K562 (cell line): ENCODE measurements at regions not wholly inside any gene's neighbourhood (a gene's known extent, or its start where the extent isn't known, plus 50 kb on each side); places are given as distances from the start of the nearest gene placed in this dataset.

ENCODE experiments used
- ATAC-seq: fragments of 200-7000 bp; cut with Tn5 transposase; 3 replicates; pipeline ENCODE4 v1.9.1; 2020; ENCODE audit warnings: moderate library complexity
- BruUV-seq: library from RNA; stranded (reverse); fragments of 400-500 nt; replicated peaks from 2 replicates; lab custom pipeline; 2021; lab: Mats Ljungman, UMichigan
- CTCF ChIA-PET: fragments of 300-600 bp; formaldehyde crosslinking; extraction: SDS; loops from one replicate; lab custom pipeline; 2021; ENCODE audit warnings: low intra/inter-chr PET ratio; lab: Yijun Ruan, JAX
- POLR2A ChIA-PET: fragments of 300-600, 350-650 bp; sonication (Branson Sonifier 250); formaldehyde crosslinking; extraction: SDS; loops from one replicate; lab custom pipeline; 2021; ENCODE audit warnings: antibody characterized with exemption, inconsistent platforms; lab: Yijun Ruan, JAX
- DNase-seq, 4 experiments: peaks; one replicate each; pipeline versions ENCODE4 v3.0.0 to v3.0.0-alpha.2; 2011 to 2018; ENCODE audit warnings: low spot score in 3 of 4, mixed read lengths in 3 of 4; ENCODE audit errors: extremely low read depth in 1 of 4
- FAIRE-seq: peaks from 2 replicates; lab custom pipeline; 2011; peaks lifted over from hg19 to GRCh38; lab: Jason Lieb, UNC
- H2AFZ ChIP-seq: 2 replicates; pipeline ENCODE4 v1.6.0; 2011; ENCODE audit warnings: low read depth, low read length, control low read depth, inconsistent platforms
- H3K27ac ChIP-seq: fragments of 200-600 bp; 3 replicates; pipeline ENCODE4 v1.8.0; 2011; ENCODE audit warnings: low read depth, mild to moderate bottlenecking, control low read depth, inconsistent platforms, low read length, moderate library complexity, mixed read lengths; ENCODE audit errors: extremely low read depth
- H3K27me3 ChIP-seq, 2 experiments: fragments of 300-600 bp in 1 of 2; 2 replicates in 1 of 2; 3 replicates in 1 of 2; pipeline versions ENCODE4 v1.6.0 to v1.8.0; 2011; ENCODE audit warnings: inconsistent platforms in 2 of 2, low read length in 2 of 2, mild to moderate bottlenecking in 1 of 2, mixed read lengths in 1 of 2, moderate library complexity in 1 of 2; ENCODE audit not compliant: control insufficient read depth in 2 of 2, insufficient read depth in 2 of 2
- H3K36me3 ChIP-seq: fragments of 300-600 bp; 3 replicates; pipeline ENCODE4 v1.8.0; 2011; ENCODE audit warnings: mild to moderate bottlenecking, low read length, inconsistent platforms; ENCODE audit not compliant: control insufficient read depth, insufficient read depth
- H3K4me1 ChIP-seq, 2 experiments: fragments of 200-600 bp in 1 of 2; replicated peaks in 1 of 2; 2 replicates in 1 of 2; 3 replicates in 1 of 2; pipeline versions ENCODE4 v1.5.1 to v1.8.0; 2011; ENCODE audit warnings: inconsistent platforms in 2 of 2, low read length in 2 of 2, mild to moderate bottlenecking in 1 of 2, mixed read lengths in 1 of 2, moderate library complexity in 1 of 2; ENCODE audit not compliant: control insufficient read depth in 2 of 2, insufficient read depth in 2 of 2
- H3K4me2 ChIP-seq: 2 replicates; pipeline ENCODE4 v1.6.1; 2011; ENCODE audit warnings: low read length, control low read depth, inconsistent platforms, mixed read lengths; ENCODE audit not compliant: insufficient read depth
- H3K4me3 ChIP-seq: fragments of 200-600 bp; sonication (generic), shearing (Covaris generic); 2 replicates; pipeline ENCODE4 v1.5.1; 2016; ENCODE audit warnings: control low read depth, inconsistent platforms
- H3K79me2 ChIP-seq: fragments of 200-600 bp; 3 replicates; pipeline ENCODE4 v1.8.0; 2011; ENCODE audit warnings: low read length, inconsistent platforms; ENCODE audit not compliant: control insufficient read depth, insufficient read depth
- H3K9ac ChIP-seq, 2 experiments: 2 replicates each; pipeline versions ENCODE4 v1.6.0 to v1.6.1; 2011; ENCODE audit warnings: low read depth in 2 of 2, low read length in 2 of 2, control low read depth in 1 of 2, inconsistent platforms in 1 of 2, mild to moderate bottlenecking in 1 of 2, mixed read lengths in 1 of 2; ENCODE audit not compliant: insufficient read depth in 1 of 2
- H3K9me1 ChIP-seq: one replicate; pipeline ENCODE4 v1.6.0; 2011; ENCODE audit warnings: inconsistent platforms, mild to moderate bottlenecking, low read length, moderate library complexity; ENCODE audit not compliant: control insufficient read depth, insufficient read depth
- H3K9me3 ChIP-seq: replicated peaks from 2 replicates; pipeline ENCODE4 v1.5.1; 2011; ENCODE audit warnings: low read depth, low read length, inconsistent platforms; ENCODE audit not compliant: control insufficient read depth, insufficient read depth
- H4K20me1 ChIP-seq: replicated peaks from 2 replicates; pipeline ENCODE4 v1.6.1; 2011; ENCODE audit warnings: low read length, inconsistent platforms, mixed read lengths; ENCODE audit not compliant: control insufficient read depth, insufficient read depth
- BRD9 ChIP-seq: fragments of 450-650 bp; IDR thresholded peaks from 2 replicates; pipeline ENCODE4 v1.6.1; 2018; ENCODE audit warnings: low read depth; ENCODE audit not compliant: partially characterized antibody
- ESRRB ChIP-seq: fragments of 250-450 bp; sonication (Bioruptor Pico); IDR thresholded peaks from 2 replicates; pipeline ENCODE4 v1.5.0; 2020; ENCODE audit warnings: mild to moderate bottlenecking, moderate library complexity, borderline replicate concordance
- IRF1 ChIP-seq: sonication (generic); formaldehyde crosslinking; IDR thresholded peaks from 2 replicates; pipeline ENCODE4 v1.8.0; 2022; ENCODE audit warnings: missing genetic modification reagents, mild to moderate bottlenecking, borderline replicate concordance
- NFATC3 ChIP-seq: fragments of 450-650 bp; IDR thresholded peaks from 2 replicates; pipeline ENCODE4 v1.6.1; 2017; ENCODE audit warnings: mild to moderate bottlenecking
- RAD51 ChIP-seq: fragments of 450-650 bp; IDR thresholded peaks from 2 replicates; pipeline ENCODE4 v1.7.1; 2016; ENCODE audit warnings: low read depth, mild to moderate bottlenecking, borderline replicate concordance
- TRIM25 ChIP-seq: fragments of 450-650 bp; IDR thresholded peaks from 2 replicates; pipeline ENCODE4 v1.7.0; 2016; ENCODE audit warnings: borderline replicate concordance
- ZNF133 ChIP-seq: fragments of 250-450 bp; sonication (Bioruptor Pico); IDR thresholded peaks from 2 replicates; pipeline ENCODE4 v1.4.0; 2020; ENCODE audit warnings: mild to moderate bottlenecking
- ZNF224 ChIP-seq: sonication (generic); formaldehyde crosslinking; IDR thresholded peaks from 2 replicates; pipeline ENCODE4 v1.8.0; 2022; ENCODE audit warnings: mild to moderate bottlenecking, missing genetic modification reagents
- ZNF609 ChIP-seq: sonication (generic); formaldehyde crosslinking; IDR thresholded peaks from 2 replicates; pipeline ENCODE4 v1.8.1; 2023; ENCODE audit warnings: missing genetic modification reagents, mild to moderate bottlenecking, borderline replicate concordance
- ZNF717 ChIP-seq: fragments of 250-450 bp; sonication (Bioruptor Pico); IDR thresholded peaks from 2 replicates; pipeline ENCODE4 v1.5.0; 2021
- WGBS: fragments of 100-300 bp; shearing (Covaris generic); methylation state at CpG from one replicate; pipeline ENCODE4 v1.1.6; 2016; ENCODE audit warnings: low coverage, mixed read lengths; ENCODE audit not compliant: insufficient coverage; ENCODE audit errors: missing lambda C conversion rate; 5-methylcytosine and 5-hydroxymethylcytosine counted together
- in situ Hi-C: fragments of 300-500 bp; cut with MboI; formaldehyde crosslinking; loops from 4 replicates; pipeline ENCODE4 v1.15.0; 2018; ENCODE audit warnings: inconsistent platforms, mixed read lengths
- intact Hi-C: fragments of 100-400 bp; cut with micrococcal nuclease; formaldehyde crosslinking; loops from 2 replicates; pipeline ENCODE4 v1.14.2; 2022
- TF ChIP-seq, protein P1 (sequence below): sonication (generic); formaldehyde crosslinking; IDR thresholded peaks from 2 replicates; pipeline ENCODE4 v1.9.0; 2022; ENCODE audit warnings: mild to moderate bottlenecking, missing genetic modification reagents

DNA sequence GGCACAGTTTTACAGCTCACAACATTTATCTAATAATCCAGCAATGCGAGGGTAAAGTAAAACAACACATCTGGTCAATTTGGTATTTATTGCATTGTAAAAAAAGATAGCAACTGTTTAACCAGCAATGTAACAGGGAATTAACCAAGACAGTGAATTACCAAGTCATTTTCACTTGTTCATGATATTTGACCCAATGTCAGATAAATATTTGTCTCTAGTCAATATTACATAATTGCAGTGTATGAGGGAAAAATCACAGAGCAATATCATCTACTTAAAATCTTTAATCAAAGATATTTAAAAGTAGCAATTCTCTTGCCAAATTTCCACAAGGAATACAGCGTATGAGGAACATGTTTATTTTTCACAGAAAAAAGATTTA lies 1265.1 kb upstream of the CHAC2 start:
- Histone ChIP-seq H3K4me2 (no peak overlapping the region), H3K27ac (no peak overlapping the region), H3K9me1 (no peaks in the 10 kb centered on the region), H3K4me1 (no peaks in the 10 kb centered on the region), H2AFZ (no peak overlapping the region), H4K20me1 (no peaks in the 10 kb centered on the region), H3K27me3 (no peaks in the 10 kb centered on the region), H3K9me3 (no peaks in the 10 kb centered on the region; the same call in none of the 2 replicates), H3K4me3 (no peak overlapping the region), H3K79me2 (no peaks in the 10 kb centered on the region), H3K36me3 (no peaks in the 10 kb centered on the region), H3K9ac (no peak overlapping the region)
- no peak for DNase-seq
- no TSS peak for BruUV-seq
- in situ Hi-C loops (no loop called here), intact Hi-C loops (no loop called here)
- POLR2A ChIA-PET, result no interaction called here
- TF ChIP-seq ZNF717 (CRISPR knock-in tag), result no peak
- TF ChIP-seq ZNF609 (CRISPR knock-in tag), result no peak
- no peak for TF ChIP-seq BRD9
- TF ChIP-seq IRF1 (CRISPR knock-in tag), result no peak
- TF ChIP-seq RAD51, result no peak
- TF ChIP-seq NFATC3, result no peak
- TF ChIP-seq, protein P1, sequence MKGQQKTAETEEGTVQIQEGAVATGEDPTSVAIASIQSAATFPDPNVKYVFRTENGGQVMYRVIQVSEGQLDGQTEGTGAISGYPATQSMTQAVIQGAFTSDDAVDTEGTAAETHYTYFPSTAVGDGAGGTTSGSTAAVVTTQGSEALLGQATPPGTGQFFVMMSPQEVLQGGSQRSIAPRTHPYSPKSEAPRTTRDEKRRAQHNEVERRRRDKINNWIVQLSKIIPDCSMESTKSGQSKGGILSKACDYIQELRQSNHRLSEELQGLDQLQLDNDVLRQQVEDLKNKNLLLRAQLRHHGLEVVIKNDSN (CRISPR knock-in tag), result no peak
- no peak for TF ChIP-seq ZNF133 (CRISPR knock-in tag)
- TF ChIP-seq ZNF224, result no peak
- TF ChIP-seq TRIM25, result no peak
- TF ChIP-seq ESRRB, result no peak
- no peak for ATAC-seq
- FAIRE-seq, result no peak
- 0% methylated on average over 2 of the region's 2 CpGs for WGBS
- CTCF ChIA-PET, result no interaction called here
